H1 (cell line): ENCODE measurements at regions not wholly inside any gene's neighbourhood (a gene's known extent, or its start where the extent isn't known, plus 50 kb on each side); places are given as distances from the start of the nearest gene placed in this dataset.
A peak's percentile ranks its signal among the peaks of the same experiment; 100 is the strongest.

ENCODE experiments used
- CTCF ChIA-PET: fragments of 300-600 bp; sonication (Branson Sonifier 250); formaldehyde crosslinking; loops from one replicate; lab custom pipeline; 2021; ENCODE audit not compliant: partially characterized antibody; lab: Charles Lee
- POLR2A ChIA-PET: fragments of 300-600 bp; sonication (Branson Sonifier 250); formaldehyde crosslinking; loops from one replicate; lab custom pipeline; 2021; ENCODE audit warnings: inconsistent platforms; ENCODE audit not compliant: partially characterized antibody; lab: Charles Lee
- DNase-seq, 2 experiments: peaks; one replicate each; pipeline versions ENCODE4 v3.0.0 to v3.0.0-alpha.2; 2010 to 2022; ENCODE audit warnings: low spot score in 2 of 2, low read depth in 1 of 2, mixed read lengths in 1 of 2
- FAIRE-seq: peaks from 2 replicates; lab custom pipeline; 2011; peaks lifted over from hg19 to GRCh38; lab: Jason Lieb, UNC
- H2AFZ ChIP-seq: 2 replicates; pipeline ENCODE4 v1.8.1; 2012; ENCODE audit warnings: low read length, inconsistent platforms
- H2AK5ac ChIP-seq: 2 replicates; pipeline ENCODE4 v1.6.1; 2013; ENCODE audit warnings: low read depth, low read length
- H2BK120ac ChIP-seq: replicated peaks from 2 replicates; pipeline ENCODE3; 2013; ENCODE audit warnings: low read depth, low read length, inconsistent platforms
- H2BK12ac ChIP-seq: 2 replicates; pipeline ENCODE4 v1.6.1; 2013; ENCODE audit warnings: low read depth, low read length
- H2BK15ac ChIP-seq: 2 replicates; pipeline ENCODE4 v1.6.1; 2013; ENCODE audit warnings: low read length
- H2BK20ac ChIP-seq: 2 replicates; pipeline ENCODE4 v1.6.1; 2013; ENCODE audit warnings: low read length
- H2BK5ac ChIP-seq: 2 replicates; pipeline ENCODE4 v1.6.1; 2013; ENCODE audit warnings: low read depth, low read length
- H3K14ac ChIP-seq: 2 replicates; pipeline ENCODE4 v1.6.1; 2013; ENCODE audit warnings: inconsistent platforms; ENCODE audit not compliant: insufficient read length
- H3K18ac ChIP-seq: 2 replicates; pipeline ENCODE4 v1.6.1; 2013; ENCODE audit warnings: low read length; ENCODE audit errors: extremely low read depth
- H3K23ac ChIP-seq: 2 replicates; pipeline ENCODE4 v1.6.1; 2013; ENCODE audit warnings: inconsistent platforms; ENCODE audit not compliant: insufficient read length
- H3K23me2 ChIP-seq: 2 replicates; pipeline ENCODE4 v1.6.1; 2013; ENCODE audit warnings: low read depth, low read length
- H3K27ac ChIP-seq: 2 replicates; pipeline ENCODE4 v1.6.1; 2011; ENCODE audit warnings: low read depth, low read length, inconsistent platforms
- H3K27me3 ChIP-seq, 4 experiments: replicated peaks in 1 of 4; 1 replicate in 1 of 4; 2 replicates in 3 of 4; pipeline versions ENCODE4 v1.6.1 to v1.8.1; 2011 to 2013; ENCODE audit warnings: low read length in 3 of 4, mild to moderate bottlenecking in 3 of 4, inconsistent platforms in 2 of 4, mixed read lengths in 2 of 4, moderate library complexity in 1 of 4; ENCODE audit not compliant: control insufficient read depth in 3 of 4, insufficient read depth in 3 of 4; ENCODE audit errors: extremely low read depth in 1 of 4
- H3K36me3 ChIP-seq, 4 experiments: 2 replicates each; pipeline versions ENCODE4 v1.6.1 to v1.8.1; 2011 to 2013; ENCODE audit warnings: mild to moderate bottlenecking in 4 of 4, low read length in 3 of 4, moderate library complexity in 2 of 4, control low read depth in 1 of 4, inconsistent platforms in 1 of 4; ENCODE audit not compliant: insufficient read depth in 4 of 4, control insufficient read depth in 2 of 4
- H3K4ac ChIP-seq: replicated peaks from 2 replicates; pipeline ENCODE3; 2013; ENCODE audit warnings: low read length, low read depth, mixed read lengths, inconsistent platforms; ENCODE audit not compliant: insufficient read length
- H3K4me1 ChIP-seq, 4 experiments: replicated peaks in 1 of 4; 1 replicate in 1 of 4; 2 replicates in 3 of 4; pipeline versions ENCODE4 v1.6.1 to v1.8.1; 2011 to 2013; ENCODE audit warnings: low read length in 3 of 4, inconsistent platforms in 2 of 4, mixed read lengths in 1 of 4; ENCODE audit not compliant: insufficient read depth in 4 of 4, control insufficient read depth in 3 of 4
- H3K4me2 ChIP-seq, 2 experiments: 2 replicates each; pipeline versions ENCODE4 v1.6.1 to v1.8.1; 2011 to 2013; ENCODE audit warnings: low read depth in 2 of 2, low read length in 2 of 2, control low read depth in 1 of 2, inconsistent platforms in 1 of 2, mild to moderate bottlenecking in 1 of 2; ENCODE audit not compliant: insufficient read depth in 1 of 2
- H3K4me3 ChIP-seq, 4 experiments: fragments of 200-600, 300-600 bp in 1 of 4; sonication (generic), shearing (Covaris generic), sonication (Bioruptor Twin) in 1 of 4; 2 replicates each; pipeline versions ENCODE4 v1.5.1 to v1.8.1; 2011 to 2016; ENCODE audit warnings: low read length in 4 of 4, low read depth in 3 of 4, control low read depth in 2 of 4, inconsistent platforms in 2 of 4, mild to moderate bottlenecking in 2 of 4, mixed read lengths in 1 of 4, moderate library complexity in 1 of 4; ENCODE audit not compliant: insufficient read depth in 2 of 4; ENCODE audit errors: extremely low read depth in 1 of 4
- H3K56ac ChIP-seq: replicated peaks from 2 replicates; pipeline ENCODE3; 2013; ENCODE audit warnings: low read depth, mild to moderate bottlenecking, mixed read lengths, low read length, inconsistent platforms; ENCODE audit not compliant: insufficient read length
- H3K79me1 ChIP-seq: 2 replicates; pipeline ENCODE4 v1.6.1; 2013; ENCODE audit warnings: low read depth, low read length, control low read depth
- H3K79me2 ChIP-seq, 2 experiments: 2 replicates each; pipeline versions ENCODE4 v1.6.1 to v1.8.1; 2012 to 2013; ENCODE audit warnings: low read length in 2 of 2, mild to moderate bottlenecking in 2 of 2, inconsistent platforms in 1 of 2; ENCODE audit not compliant: insufficient read depth in 2 of 2, control insufficient read depth in 1 of 2
- H3K9ac ChIP-seq, 4 experiments: replicated peaks in 1 of 4; 1 replicate in 1 of 4; 2 replicates in 3 of 4; pipeline versions ENCODE4 v1.6.1 to v1.8.1; 2011 to 2013; ENCODE audit warnings: low read depth in 3 of 4, low read length in 3 of 4, control low read depth in 2 of 4, mild to moderate bottlenecking in 2 of 4, moderate library complexity in 2 of 4, inconsistent platforms in 1 of 4; ENCODE audit errors: extremely low read depth in 1 of 4
- H3K9me3 ChIP-seq, 2 experiments: 2 replicates each; pipeline versions ENCODE4 v1.6.1 to v1.8.1; 2012 to 2013; ENCODE audit warnings: mild to moderate bottlenecking in 2 of 2, moderate library complexity in 2 of 2, control low read depth in 1 of 2, inconsistent platforms in 1 of 2, low read depth in 1 of 2, low read length in 1 of 2, mixed read lengths in 1 of 2; ENCODE audit not compliant: insufficient read depth in 2 of 2
- H4K20me1 ChIP-seq, 2 experiments: replicated peaks in 1 of 2; 2 replicates each; pipeline versions ENCODE3 to v1.8.1; 2011 to 2013; ENCODE audit warnings: inconsistent platforms in 2 of 2, low read length in 2 of 2, mild to moderate bottlenecking in 1 of 2; ENCODE audit not compliant: insufficient read depth in 2 of 2, control insufficient read depth in 1 of 2
- H4K5ac ChIP-seq: 2 replicates; pipeline ENCODE4 v1.6.1; 2013; ENCODE audit warnings: low read length, low read depth, mixed read lengths, inconsistent platforms; ENCODE audit not compliant: insufficient read length
- H4K8ac ChIP-seq: 2 replicates; pipeline ENCODE4 v1.8.0; 2013; ENCODE audit warnings: mild to moderate bottlenecking, moderate library complexity, low read length, inconsistent platforms; ENCODE audit not compliant: insufficient read depth; ENCODE audit errors: extremely low read depth
- H4K91ac ChIP-seq: replicated peaks from 2 replicates; pipeline ENCODE3; 2013; ENCODE audit warnings: low read length, mixed read lengths, inconsistent platforms; ENCODE audit not compliant: insufficient read length
- EGR1 ChIP-seq: IDR thresholded peaks from 2 replicates; pipeline ENCODE4 v1.6.1; 2011; ENCODE audit warnings: low read depth, low read length, borderline replicate concordance
- KDM5A ChIP-seq: fragments of 200-600 bp; IDR thresholded peaks from 2 replicates; pipeline ENCODE4 v1.7.1; 2012; ENCODE audit warnings: mild to moderate bottlenecking, low read length, inconsistent platforms, mixed read lengths
- NRF1 ChIP-seq: IDR thresholded peaks from 2 replicates; pipeline ENCODE4 v1.6.1; 2011; ENCODE audit warnings: mild to moderate bottlenecking, low read depth, low read length, improper control_type of control experiment
- RNF2 ChIP-seq: fragments of 200-900, 300-1000 bp; sonication (generic); IDR thresholded peaks from 2 replicates; pipeline ENCODE4 v1.7.1; 2016; ENCODE audit warnings: borderline replicate concordance, low read depth, mild to moderate bottlenecking, antibody characterized with exemption, low read length; ENCODE audit not compliant: poor library complexity, severe bottlenecking; ENCODE audit errors: missing control alignments
- SAP30 ChIP-seq: fragments of 300-600 bp; sonication (generic); IDR thresholded peaks from 2 replicates; pipeline ENCODE4 v1.7.1; 2012; ENCODE audit warnings: low read length, moderate library complexity, mild to moderate bottlenecking, inconsistent platforms; ENCODE audit not compliant: insufficient read depth, insufficient replicate concordance
- SIRT6 ChIP-seq: IDR thresholded peaks from one replicate; pipeline ENCODE4 v1.7.1; 2012; ENCODE audit warnings: low read length, inconsistent platforms
- SP2 ChIP-seq: IDR thresholded peaks from 2 replicates; pipeline ENCODE4 v1.6.1; 2012; ENCODE audit warnings: mild to moderate bottlenecking, low read length, inconsistent platforms
- TAF1 ChIP-seq: IDR thresholded peaks from 2 replicates; pipeline ENCODE4 v1.6.1; 2011; ENCODE audit warnings: mild to moderate bottlenecking, low read depth, low read length
- TAF7 ChIP-seq: optimal IDR thresholded peaks from 2 replicates; pipeline ENCODE3; 2011; ENCODE audit warnings: low read depth, mild to moderate bottlenecking, inconsistent platforms, low read length, moderate library complexity, borderline replicate concordance
- TEAD4 ChIP-seq: IDR thresholded peaks from 2 replicates; pipeline ENCODE4 v1.6.1; 2012; ENCODE audit warnings: low read depth, low read length, inconsistent platforms, mixed read lengths
- WGBS, 2 experiments: shearing (Covaris generic) in 1 of 2; methylation state at CpG; one replicate each; pipeline versions ENCODE4 v1.1.6 to v1.1.7; 2013 to 2015; ENCODE audit warnings: low lambda C conversion rate in 2 of 2, mixed read lengths in 2 of 2, inconsistent platforms in 1 of 2, low coverage in 1 of 2, missing lambda C conversion rate in 1 of 2; ENCODE audit not compliant: insufficient replicate concordance in 2 of 2, insufficient coverage in 1 of 2, insufficient read length in 1 of 2; ENCODE audit errors: extremely low coverage in 1 of 2, missing lambda C conversion rate in 1 of 2; 5-methylcytosine and 5-hydroxymethylcytosine counted together
- TF ChIP-seq, protein P1 (sequence below): IDR thresholded peaks from 2 replicates; pipeline ENCODE4 v1.6.1; 2012; ENCODE audit warnings: low read length, inconsistent platforms

DNA sequence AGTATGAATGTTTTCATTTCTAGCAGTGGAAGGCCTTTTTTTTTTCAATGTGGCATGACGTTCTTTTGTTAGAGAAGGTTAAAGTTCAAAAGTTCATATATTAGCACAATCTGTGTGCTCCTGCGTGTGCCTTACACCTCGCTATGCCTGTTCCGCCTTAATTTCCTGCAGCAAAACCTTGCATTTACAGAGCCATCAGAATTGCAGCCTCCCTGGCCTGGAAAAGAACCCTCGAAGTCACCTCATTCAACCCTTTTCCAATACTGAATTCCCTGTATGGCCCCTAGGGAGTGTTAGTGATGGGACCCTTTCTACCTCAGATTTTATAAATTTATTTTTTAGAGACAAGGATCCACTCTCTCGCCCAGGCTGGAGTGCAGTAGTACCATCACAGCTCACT lies 103.5 kb upstream of the ZNF438 start:
- no peaks in the 10 kb centered on the region for H3K79me1 ChIP-seq
- no peaks in the 10 kb centered on the region for H4K20me1 ChIP-seq
- H2BK5ac ChIP-seq: no peak overlapping the region
- no peaks in the 10 kb centered on the region for H3K9me3 ChIP-seq
- WGBS, 2 experiments: 80% methylated on average over 6 of the region's 6 CpGs; no CpG with 5 or more reads in 1 of the 2 experiments
- no peak for DNase-seq
- H2AK5ac ChIP-seq: no peak overlapping the region
- peaks cover 0 to 10% (median 0%) of the 10 kb centered on the region in 4 experiments; a peak in 1 of 7 replicates for H3K27me3 ChIP-seq
- no peak overlapping the region for H3K9ac ChIP-seq
- POLR2A ChIA-PET: interaction anchor here (1.6 kb wide), 1 partner anchor 9 kb away, joined by 6 read pairs; no protein-coding TSS in a partner anchor
- H3K4ac ChIP-seq: no peak overlapping the region
- H3K14ac ChIP-seq: no peak overlapping the region
- H3K4me2 ChIP-seq: peak overlapping the region in 1 of 2 experiments; percentile 79; a peak in 1 of 4 replicates
- no peak overlapping the region for H2BK12ac ChIP-seq
- no peaks in the 10 kb centered on the region for H3K79me2 ChIP-seq
- CTCF ChIA-PET: interaction anchor here (1.2 kb wide), 1 partner anchor 24 kb away, joined by 3 read pairs; no protein-coding TSS in a partner anchor
- no peaks in the 10 kb centered on the region; a peak in 1 of 8 replicates for H3K36me3 ChIP-seq
- no peak overlapping the region; the same call in 1 of the 2 replicates for H3K18ac ChIP-seq
- no peak for FAIRE-seq
- H2AFZ ChIP-seq: no peak overlapping the region
- TF ChIP-seq NRF1: no peak
- no peak for TF ChIP-seq TAF7
- TF ChIP-seq SIRT6: no peak
- no peak for TF ChIP-seq KDM5A
- no peak for TF ChIP-seq RNF2
- no peak for TF ChIP-seq EGR1
- TF ChIP-seq SP2: no peak
- TF ChIP-seq, protein P1, sequence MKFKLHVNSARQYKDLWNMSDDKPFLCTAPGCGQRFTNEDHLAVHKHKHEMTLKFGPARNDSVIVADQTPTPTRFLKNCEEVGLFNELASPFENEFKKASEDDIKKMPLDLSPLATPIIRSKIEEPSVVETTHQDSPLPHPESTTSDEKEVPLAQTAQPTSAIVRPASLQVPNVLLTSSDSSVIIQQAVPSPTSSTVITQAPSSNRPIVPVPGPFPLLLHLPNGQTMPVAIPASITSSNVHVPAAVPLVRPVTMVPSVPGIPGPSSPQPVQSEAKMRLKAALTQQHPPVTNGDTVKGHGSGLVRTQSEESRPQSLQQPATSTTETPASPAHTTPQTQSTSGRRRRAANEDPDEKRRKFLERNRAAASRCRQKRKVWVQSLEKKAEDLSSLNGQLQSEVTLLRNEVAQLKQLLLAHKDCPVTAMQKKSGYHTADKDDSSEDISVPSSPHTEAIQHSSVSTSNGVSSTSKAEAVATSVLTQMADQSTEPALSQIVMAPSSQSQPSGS: no peak
- no peak for TF ChIP-seq TAF1
- no peak for TF ChIP-seq SAP30
- TF ChIP-seq TEAD4: no peak
- H3K23me2 ChIP-seq: peaks cover 5% of the 10 kb centered on the region; the same call in 1 of the 2 replicates
- no peak overlapping the region for H3K27ac ChIP-seq
- peak overlapping the region; percentile 51 for H4K91ac ChIP-seq
- H4K8ac ChIP-seq: no peak overlapping the region
- no peak overlapping the region for H3K23ac ChIP-seq
- peak overlapping the region; percentile 55; the same call in 1 of the 2 replicates for H2BK20ac ChIP-seq
- no peak overlapping the region for H2BK120ac ChIP-seq
- H3K4me3 ChIP-seq: peak overlapping the region in 1 of 4 experiments; percentile 61; a peak in 1 of 8 replicates
- peaks cover 4 to 18% (median 10%) of the 10 kb centered on the region in 4 experiments for H3K4me1 ChIP-seq
- no peak overlapping the region for H2BK15ac ChIP-seq
- no peak overlapping the region for H4K5ac ChIP-seq
- no peak overlapping the region for H3K56ac ChIP-seq
